Left lobe of liver (tissue), 2 donors: ENCODE measurements at regions not wholly inside any gene's neighbourhood (a gene's known extent, or its start where the extent isn't known, plus 50 kb on each side); places are given as distances from the start of the nearest gene placed in this dataset.

Experiments used
- ATAC-seq: fragments of 200-7000 bp; cut with Tn5 transposase; one replicate; pipeline ENCODE4 v1.9.1; 2020; ENCODE audit warnings: mild to moderate bottlenecking, moderate library complexity
- DNase-seq: peaks from one replicate; pipeline ENCODE4 v3.0.0-alpha.2; 2020; ENCODE audit warnings: low spot score
- donor health status: DM: no; HTN: no; CAD: no; lungs with moderate emphysema.
- donor health status: DM: no; HTN: yes; CAD: no.

GRCh38 chr16:86134802-86135461, 236.0 kb downstream of the IRF8 start:
- DNase-seq (no peak), ATAC-seq (no peak)

DNA sequence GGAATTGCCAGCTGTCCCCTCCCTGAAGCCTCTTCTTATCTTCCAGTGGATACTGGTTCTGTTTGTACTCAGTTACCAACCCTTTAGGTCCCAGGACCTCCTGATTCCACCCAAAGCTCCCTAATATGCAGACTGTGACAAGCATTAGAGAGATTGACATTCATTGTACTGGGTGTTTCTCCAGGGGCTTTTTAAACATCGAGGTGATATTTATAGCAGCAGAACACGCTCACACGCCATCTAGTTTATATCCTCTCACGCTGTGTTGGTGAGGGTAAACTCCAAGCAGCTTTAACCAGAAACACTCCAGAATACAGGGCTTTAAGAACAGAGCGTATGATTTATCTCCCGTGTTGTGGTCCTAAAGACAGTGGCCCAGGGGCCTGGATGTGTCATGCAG, 238.4 kb downstream of the IRF8 start:
- ATAC-seq (no peak), DNase-seq (no peak)

DNA sequence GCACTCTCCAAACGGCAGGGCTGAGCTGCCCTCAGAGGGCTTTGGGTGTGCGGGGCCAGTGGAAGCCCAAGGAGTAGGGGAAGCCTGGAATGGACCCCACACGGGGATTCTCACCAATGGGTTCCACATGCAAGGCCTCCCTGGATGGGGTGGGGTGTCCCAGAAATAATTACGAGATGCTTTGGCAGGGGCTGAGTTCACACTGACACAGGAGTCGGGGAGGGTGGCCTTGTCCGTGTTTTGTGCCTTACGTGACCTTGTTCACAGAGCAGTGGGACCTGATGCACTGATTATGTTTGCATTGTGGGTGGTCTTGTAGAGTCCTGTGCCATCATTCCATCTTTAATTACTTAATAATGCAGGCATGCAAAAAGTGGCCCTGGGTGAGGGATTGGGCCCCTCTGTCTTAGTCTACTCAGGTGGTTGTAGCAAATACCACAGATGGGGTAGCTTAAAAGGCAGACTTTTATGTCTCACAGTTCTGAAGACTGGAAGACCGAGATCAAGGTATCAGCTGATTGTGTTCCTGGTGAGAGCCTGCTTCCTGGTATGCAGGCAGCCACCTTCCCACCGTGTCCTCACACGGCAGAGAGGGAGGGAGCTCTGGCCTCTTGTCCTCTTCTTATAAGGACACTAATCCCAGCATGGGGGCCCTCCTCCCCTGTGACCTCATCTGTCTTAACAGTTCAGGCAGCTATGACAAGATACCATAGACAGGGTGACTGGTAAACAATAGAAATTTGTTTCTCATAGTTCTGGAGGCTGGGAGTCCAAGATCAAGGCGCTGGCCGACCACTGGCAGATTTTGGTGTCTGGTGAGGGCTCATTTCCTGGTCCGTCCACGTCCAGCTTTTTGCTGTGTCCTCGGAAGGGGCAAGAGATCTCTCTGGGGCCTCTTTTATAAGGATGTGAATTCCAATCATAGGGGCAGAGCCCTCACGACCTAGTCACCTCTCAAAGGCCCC, 239.4 kb downstream of the IRF8 start:
- DNase-seq (no peak), ATAC-seq (no peak)

- DNase-seq = no peak
- no peak for ATAC-seq
These were observed 243.9 kb downstream of the IRF8 start for GRCh38 chr16:86142801-86143236.

DNA sequence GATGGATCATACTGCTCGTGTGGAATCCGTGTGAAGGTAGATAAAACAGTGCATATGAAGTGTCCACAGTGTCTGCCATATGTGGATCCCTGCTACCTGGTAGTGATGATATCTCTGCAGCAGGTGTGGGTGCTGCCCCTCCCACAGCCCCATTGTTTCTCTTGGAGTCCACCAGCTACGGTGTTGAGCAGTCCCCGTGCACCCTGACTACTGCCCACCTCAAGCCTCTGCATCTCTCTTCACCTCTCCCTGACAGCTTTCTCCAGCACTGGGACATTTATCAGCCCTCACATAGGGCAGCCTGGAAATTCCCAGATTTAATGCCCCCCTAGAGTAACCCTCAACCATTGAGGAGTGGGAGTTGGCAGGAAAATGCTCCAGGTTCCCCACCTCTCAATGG, 244.7 kb downstream of the IRF8 start:
- ATAC-seq (no peak), DNase-seq (no peak)

DNA sequence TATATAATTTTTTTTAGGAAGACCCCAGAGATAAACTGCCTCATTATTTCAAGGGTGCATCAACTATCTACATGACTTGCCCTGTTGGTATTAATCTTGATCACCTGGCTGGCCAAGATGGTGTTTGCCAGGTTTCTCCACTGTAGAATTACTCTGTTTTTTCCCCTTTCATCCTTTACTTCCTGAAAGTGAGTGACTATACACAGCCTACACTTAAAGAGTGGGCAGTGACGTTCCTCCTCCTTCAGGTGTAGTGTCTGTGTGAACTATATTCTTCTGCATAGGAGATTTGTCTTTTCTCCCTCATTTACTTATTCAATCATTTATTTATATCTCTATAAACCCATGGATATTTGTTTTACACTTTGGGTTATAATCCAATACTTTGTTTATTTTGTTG, 246.7 kb downstream of the IRF8 start:
- ATAC-seq (no peak), DNase-seq (no peak)

GRCh38 chr16:86150641-86151238, 251.8 kb downstream of the IRF8 start:
- DNase-seq (no peak), ATAC-seq (no peak)

GRCh38 chr16:86151239-86151851, 252.4 kb downstream of the IRF8 start:
- no peak for ATAC-seq
- no peak for DNase-seq

DNA sequence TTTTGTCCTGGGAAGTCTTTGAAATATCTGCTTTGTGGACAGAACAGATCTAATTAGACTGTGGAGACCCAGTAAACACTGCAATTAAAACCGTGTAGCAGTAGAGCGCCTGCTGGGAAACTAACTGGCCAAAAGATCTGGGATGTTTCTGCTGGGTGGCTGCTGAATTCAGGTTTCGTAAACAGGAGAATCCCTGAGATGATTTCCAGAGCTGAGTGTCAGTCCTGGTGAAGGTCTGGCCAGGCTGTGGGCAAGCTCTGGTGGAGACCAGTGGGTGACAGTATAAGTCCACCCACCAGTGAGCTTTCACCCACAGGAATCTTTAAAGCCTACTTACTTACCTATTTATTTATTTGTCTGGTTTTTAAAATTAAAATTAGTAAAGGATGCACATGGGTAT, 257.2 kb downstream of the IRF8 start:
- no peak for ATAC-seq
- DNase-seq = no peak

DNA sequence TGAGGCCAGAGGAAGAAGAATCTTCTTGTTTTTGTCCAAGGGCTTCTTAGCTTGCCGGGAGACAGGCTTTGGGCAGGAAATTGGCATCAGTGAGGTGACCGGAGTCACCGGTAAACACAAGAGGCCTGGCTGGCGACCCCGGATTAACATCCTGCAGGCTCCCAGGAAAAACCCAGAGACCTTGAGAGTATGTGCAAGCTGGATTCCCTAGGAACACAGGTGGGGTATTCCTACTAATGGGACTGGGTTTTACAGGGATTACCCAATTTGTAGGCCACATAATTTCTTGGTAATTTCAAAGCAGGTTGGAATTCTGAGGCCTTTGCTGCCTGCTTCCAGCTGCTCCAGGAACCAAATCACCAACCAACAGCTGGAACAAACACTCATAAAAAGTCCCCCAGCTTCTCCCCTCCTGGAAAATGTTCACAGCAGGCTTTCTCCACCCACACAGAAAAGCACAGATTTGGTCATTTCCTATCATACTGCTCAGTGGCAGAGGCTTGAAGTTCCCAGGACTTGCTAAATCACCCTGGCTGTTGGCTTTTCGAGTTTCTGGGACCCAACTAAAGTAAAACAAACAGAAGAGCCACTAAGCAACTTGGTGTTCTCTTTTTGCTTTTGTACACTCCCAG, 258.8 kb downstream of the IRF8 start:
- DNase-seq (no peak), ATAC-seq (no peak)

DNA sequence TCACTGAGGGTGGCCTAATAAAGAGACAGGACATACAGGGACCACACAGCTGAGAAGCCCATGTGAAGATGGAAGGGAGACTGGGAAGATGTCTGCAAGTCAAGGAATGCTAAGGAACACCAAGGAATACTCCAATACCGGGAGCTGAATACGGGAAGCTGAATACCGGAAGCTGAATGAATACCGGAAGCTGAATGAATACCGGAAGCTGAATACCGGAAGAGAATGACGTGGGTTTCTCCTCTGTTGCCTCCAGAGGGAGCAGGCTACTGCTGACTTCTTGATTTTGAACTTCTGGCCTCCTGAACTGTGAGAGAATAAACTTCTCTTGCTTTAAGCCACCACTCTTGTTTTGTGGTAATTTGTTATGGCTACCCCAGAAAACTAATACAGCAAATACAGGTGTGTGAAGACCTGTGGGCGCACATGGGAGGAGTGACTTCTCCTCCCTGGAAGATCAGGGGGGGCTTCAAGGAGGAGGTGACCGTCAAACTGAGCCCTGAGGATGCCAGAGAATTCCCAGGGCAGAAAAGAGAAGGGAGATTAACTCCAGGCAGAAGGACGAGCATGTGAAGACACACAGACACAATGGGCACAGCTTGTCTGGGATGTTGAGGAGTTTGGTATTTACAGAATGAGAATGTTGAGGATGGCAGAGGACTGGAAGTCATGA, 259.9 kb downstream of the IRF8 start:
- ATAC-seq = no peak
- DNase-seq = no peak

GRCh38 chr16:86165479-86165878, 266.5 kb downstream of the IRF8 start:
- DNase-seq (no peak), ATAC-seq (no peak)

GRCh38 chr16:86166414-86166813, 267.5 kb downstream of the IRF8 start:
- ATAC-seq = no peak

DNA sequence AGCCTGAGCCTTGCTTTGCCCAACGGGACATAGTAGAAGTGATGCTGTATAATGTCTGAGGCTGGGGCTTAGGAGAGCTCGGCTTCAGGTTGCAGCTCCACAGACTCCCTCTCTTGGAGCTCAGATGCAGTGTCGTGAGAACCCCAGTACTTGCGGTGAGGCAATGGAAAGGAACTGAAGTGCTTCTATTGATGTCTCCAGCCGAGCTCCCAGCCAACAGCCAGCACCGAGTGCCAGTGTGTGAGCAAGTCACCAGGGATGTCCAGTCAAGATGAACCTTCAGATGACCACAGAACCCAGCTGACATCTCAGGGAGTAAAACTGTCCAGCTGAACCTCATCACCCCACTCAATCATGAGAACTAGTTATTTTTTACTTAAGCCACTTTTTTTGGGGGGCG, 268.1 kb downstream of the IRF8 start:
- ATAC-seq (no peak), DNase-seq (no peak)

More at GRCh38 chr16:86166414-86166813, 267.5 kb downstream of the IRF8 start:
- DNase-seq = no peak

DNA sequence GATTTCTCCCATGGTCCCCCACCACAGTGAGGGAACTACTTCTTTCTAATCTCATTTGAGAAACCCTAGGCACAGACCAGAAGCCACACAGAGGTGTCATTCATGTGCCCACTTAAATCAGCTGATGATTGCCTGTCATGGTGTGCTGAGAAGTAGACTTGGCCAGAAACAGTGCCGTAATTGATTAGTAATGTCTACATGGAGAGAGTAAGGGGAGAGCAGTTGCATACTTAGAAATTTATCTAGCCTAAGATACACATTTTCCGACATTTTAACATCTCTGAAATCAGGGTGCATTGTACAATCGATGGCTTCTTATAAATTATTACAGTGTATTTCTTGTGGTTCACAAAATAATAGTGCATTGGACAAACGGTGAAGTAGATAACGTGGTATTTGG, 271.8 kb downstream of the IRF8 start:
- ATAC-seq (no peak), DNase-seq (no peak)

DNA sequence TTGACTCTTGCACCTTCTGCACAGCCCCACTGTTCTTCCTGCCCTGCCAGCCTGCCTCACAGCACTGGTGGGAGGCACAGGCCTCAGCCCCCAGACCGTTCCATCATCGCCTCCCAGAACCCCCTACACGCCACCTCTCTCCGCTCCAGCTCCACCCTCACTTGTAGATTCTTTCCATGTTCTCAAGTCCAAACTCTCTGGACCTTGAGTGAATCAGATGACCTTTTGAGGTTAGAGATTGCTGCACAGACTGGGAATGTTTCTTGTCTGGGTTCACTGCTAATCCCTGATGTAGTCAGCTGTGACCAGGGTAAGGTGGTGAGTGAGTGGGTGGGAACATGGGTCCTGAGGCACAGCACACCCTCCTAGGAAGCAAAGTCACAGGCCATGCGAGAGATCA, 272.4 kb downstream of the IRF8 start:
- ATAC-seq (no peak), DNase-seq (no peak)

DNA sequence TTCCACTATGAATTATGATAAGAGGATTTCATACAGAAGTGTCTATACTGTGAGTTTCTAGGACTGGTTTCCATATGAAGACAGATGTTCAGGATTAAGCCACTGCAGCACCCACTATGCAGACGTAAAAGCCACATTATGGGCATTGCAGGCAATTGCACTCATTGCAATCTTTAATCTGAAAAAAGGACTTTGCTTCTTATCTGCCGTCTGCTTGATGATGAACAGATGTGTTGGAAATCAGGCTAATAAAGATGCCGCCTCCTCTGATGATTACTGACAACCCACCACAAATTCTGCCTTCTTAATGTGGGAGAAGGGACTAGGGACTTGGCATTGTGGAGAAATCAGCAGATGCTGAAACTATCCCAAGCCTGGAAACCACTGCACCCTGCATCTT, 276.9 kb downstream of the IRF8 start:
- DNase-seq = no peak
- no peak for ATAC-seq

DNA sequence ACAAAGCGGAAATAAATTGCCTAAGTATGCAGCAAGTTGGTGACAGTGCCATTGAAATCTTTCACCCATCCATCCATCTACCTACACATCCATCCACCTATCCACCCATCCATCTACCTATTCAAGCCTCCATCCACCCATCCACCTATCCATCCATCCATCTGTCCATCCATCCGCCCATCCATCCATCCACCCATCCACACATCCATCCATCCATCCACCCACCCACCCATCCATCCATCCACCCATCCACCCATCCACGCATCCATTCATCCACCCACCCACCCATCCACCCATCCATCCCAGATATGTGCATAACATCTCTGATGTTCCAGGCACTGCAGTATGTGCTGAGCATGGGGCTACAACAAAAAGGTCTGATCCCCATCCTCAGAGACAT, 277.5 kb downstream of the IRF8 start:
- no peak for ATAC-seq
- DNase-seq = no peak

GRCh38 chr16:86180244-86180643, 281.3 kb downstream of the IRF8 start:
- DNase-seq (no peak), ATAC-seq (no peak)

DNA sequence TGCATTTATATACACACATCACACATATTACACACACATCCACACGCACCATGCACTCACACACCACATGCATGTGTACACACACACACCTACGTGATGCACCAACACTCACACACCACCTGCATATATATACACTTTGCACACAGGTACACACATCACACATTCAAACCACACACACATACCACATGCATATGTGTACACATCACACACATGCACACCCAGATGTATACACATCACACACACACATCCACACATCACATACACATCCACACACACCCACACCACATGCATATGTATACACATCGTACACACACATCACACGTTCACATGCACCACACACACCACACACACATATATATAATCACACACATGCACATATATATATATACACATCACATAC, 281.8 kb downstream of the IRF8 start:
- DNase-seq = no peak
- ATAC-seq = no peak
